ENCODE measurements at regions not wholly inside any gene's neighbourhood (a gene's known extent, or its start where the extent isn't known, plus 50 kb on each side); places are given as distances from the start of the nearest gene placed in this dataset.
"Not testable (repeated sequence)": the region's sequence is repeated elsewhere in the genome, so short reads cannot be mapped to it uniquely, and the experiment has no call there.

DNA sequence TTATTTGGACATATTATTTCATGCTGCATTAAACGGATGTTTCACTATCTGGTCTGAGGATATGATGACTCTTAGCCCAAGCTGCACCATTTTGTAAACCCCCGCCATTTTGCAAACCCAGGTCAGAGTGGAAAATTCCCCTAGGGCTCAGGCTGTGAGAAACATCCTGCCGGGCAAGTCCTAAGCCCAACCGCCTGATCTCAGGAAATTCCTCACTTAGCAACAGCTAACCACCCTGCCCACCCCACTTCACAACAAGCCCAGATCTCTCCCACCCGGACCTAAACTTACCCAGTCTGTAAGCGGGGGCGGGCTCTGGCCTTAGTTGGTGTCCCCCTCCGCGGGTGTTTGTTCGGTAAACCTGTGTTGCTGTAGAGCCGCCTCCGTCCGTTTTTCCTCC lies 2747.1 kb downstream of the PCDH7 start:
- H3K4me1 ChIP-seq (ENCODE audit: insufficient read depth, low read length): no peaks in the 10 kb centered on the region
- H3K36me3 ChIP-seq (ENCODE audit: insufficient read depth, low read length): no peaks in the 10 kb centered on the region
- H3K9ac ChIP-seq (ENCODE audit: low read depth, low read length): no peak overlapping the region
- no peaks in the 10 kb centered on the region for H3K9me3 ChIP-seq (ENCODE audit: control insufficient read depth, insufficient read depth, low read length)

DNA sequence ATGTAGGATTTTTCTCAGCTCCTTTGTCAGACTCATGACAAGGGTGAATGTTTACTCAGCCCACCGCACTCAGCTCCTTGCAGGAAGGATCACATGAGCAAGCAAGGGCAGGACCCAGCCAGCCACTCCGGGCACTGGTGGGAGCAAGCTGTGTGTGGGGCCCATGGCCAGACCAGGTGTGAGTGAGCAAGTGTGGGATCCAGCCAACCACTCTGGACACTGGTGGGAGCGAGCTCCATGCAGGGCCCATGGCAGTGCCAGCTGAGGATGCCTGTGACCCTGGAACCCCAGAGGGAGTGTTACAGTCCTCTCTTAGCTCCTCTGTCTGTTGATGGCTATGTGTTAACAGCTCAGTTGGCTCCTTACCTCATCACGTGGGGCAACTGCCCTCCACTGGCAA lies 2750.6 kb downstream of the PCDH7 start:
- Histone ChIP-seq H3K9ac (ENCODE audit: low read depth, low read length) (no peak overlapping the region), H3K36me3 (ENCODE audit: insufficient read depth, low read length) (no peaks in the 10 kb centered on the region), H3K4me1 (ENCODE audit: insufficient read depth, low read length) (no peaks in the 10 kb centered on the region), H3K9me3 (ENCODE audit: control insufficient read depth, insufficient read depth, low read length) (no peaks in the 10 kb centered on the region)

DNA sequence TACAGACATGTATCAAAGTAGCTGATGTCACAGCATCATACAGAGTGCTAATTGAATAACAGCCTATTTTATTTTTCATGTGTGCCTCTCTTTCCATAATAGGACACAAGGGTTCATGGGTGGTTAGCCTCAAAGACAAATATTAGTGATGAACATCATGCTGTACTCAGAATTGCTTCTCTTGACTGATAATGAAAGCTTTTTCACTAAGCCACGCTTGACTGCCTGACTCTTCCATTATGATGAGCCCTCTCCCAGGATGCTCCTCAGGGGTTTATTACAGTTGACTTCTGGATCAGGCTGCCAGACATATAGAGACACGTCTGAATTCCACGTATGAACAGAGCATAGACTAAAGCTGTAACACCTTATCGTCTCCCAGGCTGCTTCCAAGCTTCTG lies 2757.5 kb downstream of the PCDH7 start:
- H3K9me3 ChIP-seq (ENCODE audit: control insufficient read depth, insufficient read depth, low read length): no peaks in the 10 kb centered on the region
- H3K9ac ChIP-seq (ENCODE audit: low read depth, low read length): no peak overlapping the region
- no peaks in the 10 kb centered on the region for H3K4me1 ChIP-seq (ENCODE audit: insufficient read depth, low read length)
- no peaks in the 10 kb centered on the region for H3K36me3 ChIP-seq (ENCODE audit: insufficient read depth, low read length)

DNA sequence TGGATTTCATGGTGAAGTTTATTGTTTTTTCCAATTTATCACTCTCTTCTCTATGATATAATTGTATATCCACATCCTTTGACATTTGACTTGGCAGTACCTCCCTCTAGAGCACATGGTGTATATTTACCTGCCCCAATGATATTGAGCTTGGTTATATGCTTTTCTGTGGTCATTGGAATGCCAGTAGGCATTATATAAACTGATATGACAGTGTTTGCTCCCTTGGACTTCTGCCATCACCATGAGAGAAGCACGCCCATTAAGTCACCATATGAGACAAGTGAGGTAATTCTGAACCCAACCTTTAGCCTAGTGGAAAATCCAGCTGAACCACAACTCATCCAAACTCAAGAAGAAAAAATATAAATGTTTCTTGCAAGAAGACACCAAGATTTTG lies 2761.5 kb downstream of the ARAP2 start:
- H3K36me3 ChIP-seq (ENCODE audit: insufficient read depth, low read length): no peaks in the 10 kb centered on the region
- H3K9me3 ChIP-seq (ENCODE audit: control insufficient read depth, insufficient read depth, low read length): no peaks in the 10 kb centered on the region
- no peak overlapping the region for H3K9ac ChIP-seq (ENCODE audit: low read depth, low read length)
- H3K4me1 ChIP-seq (ENCODE audit: insufficient read depth, low read length): no peaks in the 10 kb centered on the region

DNA sequence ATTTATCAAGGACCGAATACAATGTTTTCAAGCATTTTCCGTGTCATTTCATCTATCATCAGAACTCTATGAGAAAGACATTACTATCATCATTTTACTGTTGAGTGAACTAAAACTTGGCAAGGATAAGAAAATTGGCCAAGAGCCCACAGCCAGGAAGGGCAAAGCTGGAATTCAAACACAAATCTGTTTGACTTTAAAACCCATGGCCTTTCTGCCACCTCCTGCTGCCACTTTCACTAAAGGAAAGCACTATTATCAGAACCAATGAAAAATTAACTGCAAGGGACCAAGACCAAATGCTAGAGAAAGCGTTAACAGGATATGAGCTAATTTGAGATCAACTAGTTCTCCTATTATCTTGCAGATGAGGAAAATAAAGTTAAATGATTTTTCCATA lies 2759.2 kb downstream of the ARAP2 start:
- Histone ChIP-seq H3K9ac (ENCODE audit: low read depth, low read length) (no peak overlapping the region), H3K36me3 (ENCODE audit: insufficient read depth, low read length) (no peaks in the 10 kb centered on the region), H3K9me3 (ENCODE audit: control insufficient read depth, insufficient read depth, low read length) (no peaks in the 10 kb centered on the region), H3K4me1 (ENCODE audit: insufficient read depth, low read length) (no peaks in the 10 kb centered on the region)

DNA sequence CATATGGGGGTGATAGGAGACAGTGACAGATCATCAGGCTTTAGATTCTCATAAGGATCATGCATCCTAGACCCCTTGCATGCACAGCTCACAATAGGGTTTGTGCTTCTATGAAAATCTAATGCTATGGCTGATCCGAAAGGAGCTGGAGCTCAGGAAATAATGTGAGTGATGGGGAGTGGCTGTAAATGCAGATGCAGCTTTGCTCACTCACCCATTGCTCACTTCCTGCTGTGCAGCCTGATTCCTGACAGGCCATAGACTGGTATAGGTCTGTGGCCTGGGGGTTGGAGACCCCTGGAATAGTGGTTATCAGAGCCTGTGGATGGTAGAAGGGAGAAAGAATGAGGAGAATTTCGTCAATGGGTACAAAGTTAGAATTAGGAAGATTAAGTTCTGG lies 2751.1 kb downstream of the ARAP2 start:
- Histone ChIP-seq H3K4me1 (ENCODE audit: insufficient read depth, low read length) (no peaks in the 10 kb centered on the region), H3K9ac (ENCODE audit: low read depth, low read length) (no peak overlapping the region), H3K36me3 (ENCODE audit: insufficient read depth, low read length) (no peaks in the 10 kb centered on the region), H3K9me3 (ENCODE audit: control insufficient read depth, insufficient read depth, low read length) (no peaks in the 10 kb centered on the region; the same call in 1 of the 2 replicates)

DNA sequence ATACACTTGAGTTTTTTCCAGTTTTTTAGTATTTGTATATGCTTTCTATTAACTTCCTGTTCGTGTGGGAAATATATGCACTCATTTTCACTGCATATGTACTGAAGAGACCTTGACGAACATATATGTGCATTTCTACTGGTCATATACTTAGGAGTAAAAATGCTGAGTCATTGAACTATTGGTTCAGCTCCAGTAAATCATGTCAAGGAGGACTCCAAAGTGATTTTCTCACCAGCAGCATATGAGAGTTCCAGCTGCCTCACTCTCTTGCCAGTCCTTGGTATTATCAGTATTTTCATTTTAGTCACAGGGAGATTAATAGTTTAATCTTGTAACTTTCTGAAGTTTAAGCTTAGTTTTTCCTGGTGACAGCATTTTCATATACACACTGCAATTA lies 2750.2 kb downstream of the ARAP2 start:
- Histone ChIP-seq H3K4me1 (ENCODE audit: insufficient read depth, low read length) (no peaks in the 10 kb centered on the region), H3K9ac (ENCODE audit: low read depth, low read length) (no peak overlapping the region), H3K36me3 (ENCODE audit: insufficient read depth, low read length) (no peaks in the 10 kb centered on the region), H3K9me3 (ENCODE audit: control insufficient read depth, insufficient read depth, low read length) (no peaks in the 10 kb centered on the region; the same call in 1 of the 2 replicates)

DNA sequence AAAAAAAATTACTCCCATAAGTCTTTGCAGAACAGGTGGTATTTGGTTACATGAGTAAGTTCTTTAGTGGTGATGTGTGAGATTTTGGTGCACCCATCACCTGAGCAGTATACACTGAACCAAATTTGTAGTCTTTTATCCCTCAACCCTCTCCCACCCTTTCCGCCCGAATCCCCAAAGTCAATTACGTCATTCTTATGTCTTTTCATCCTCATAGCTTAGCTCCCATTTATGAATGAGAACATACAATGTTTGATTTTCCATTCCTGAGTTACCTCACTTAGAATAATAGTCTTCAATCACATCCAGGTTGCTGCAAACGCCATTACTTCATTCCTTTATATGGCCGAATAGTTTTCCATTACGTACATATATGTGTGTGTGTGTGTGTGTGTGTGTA lies 2742.7 kb downstream of the ARAP2 start:
- not testable (repeated sequence) for H3K4me1 ChIP-seq (ENCODE audit: insufficient read depth, low read length); H3K36me3 ChIP-seq (ENCODE audit: insufficient read depth, low read length); H3K9me3 ChIP-seq (ENCODE audit: control insufficient read depth, insufficient read depth, low read length); H3K9ac ChIP-seq (ENCODE audit: low read depth, low read length)

DNA sequence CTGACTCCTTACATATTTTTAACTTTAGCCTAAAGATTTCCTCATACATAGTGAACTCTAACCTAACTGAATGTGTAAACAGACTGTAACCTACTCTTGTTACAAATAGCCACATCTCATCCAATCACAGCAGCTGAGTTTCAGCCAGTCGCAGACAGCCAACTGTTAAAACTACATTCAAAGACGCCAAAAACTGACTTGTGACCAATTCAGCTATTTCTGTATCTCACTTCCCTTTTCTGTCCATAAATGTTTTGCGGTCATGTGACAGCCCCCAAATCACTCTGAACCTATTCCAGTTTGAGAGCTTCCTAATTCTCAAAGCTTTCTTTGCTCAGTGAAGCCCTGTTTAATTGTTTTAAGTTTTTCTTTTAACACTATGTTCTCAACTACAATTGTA lies 2731.9 kb downstream of the ARAP2 start:
- no peaks in the 10 kb centered on the region for H3K36me3 ChIP-seq (ENCODE audit: insufficient read depth, low read length)
- peaks cover 4% of the 10 kb centered on the region; the same call in 1 of the 2 replicates for H3K9me3 ChIP-seq (ENCODE audit: control insufficient read depth, insufficient read depth, low read length)
- H3K4me1 ChIP-seq (ENCODE audit: insufficient read depth, low read length): no peaks in the 10 kb centered on the region
- H3K9ac ChIP-seq (ENCODE audit: low read depth, low read length): no peak overlapping the region

DNA sequence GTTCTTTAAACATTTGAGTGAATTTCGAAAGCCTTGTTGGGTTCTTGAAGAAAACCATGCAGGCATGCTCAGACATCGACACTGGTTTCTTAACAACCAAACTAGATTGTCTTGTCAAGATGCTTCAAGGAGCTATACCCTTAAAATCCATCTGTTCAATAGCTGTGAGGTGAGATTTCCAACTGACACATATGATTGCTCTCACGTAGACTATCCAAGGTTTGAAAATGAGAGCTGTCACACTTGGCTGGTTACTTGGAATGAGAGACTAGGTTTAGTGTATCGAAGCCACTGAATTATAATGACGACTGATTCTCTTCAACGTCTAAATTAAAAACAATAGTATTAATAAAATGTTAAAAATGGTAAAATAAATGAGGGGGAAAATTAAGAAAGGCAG lies 2725.5 kb downstream of the ARAP2 start:
- Histone ChIP-seq H3K9me3 (ENCODE audit: control insufficient read depth, insufficient read depth, low read length) (no peaks in the 10 kb centered on the region), H3K36me3 (ENCODE audit: insufficient read depth, low read length) (no peaks in the 10 kb centered on the region)

DNA sequence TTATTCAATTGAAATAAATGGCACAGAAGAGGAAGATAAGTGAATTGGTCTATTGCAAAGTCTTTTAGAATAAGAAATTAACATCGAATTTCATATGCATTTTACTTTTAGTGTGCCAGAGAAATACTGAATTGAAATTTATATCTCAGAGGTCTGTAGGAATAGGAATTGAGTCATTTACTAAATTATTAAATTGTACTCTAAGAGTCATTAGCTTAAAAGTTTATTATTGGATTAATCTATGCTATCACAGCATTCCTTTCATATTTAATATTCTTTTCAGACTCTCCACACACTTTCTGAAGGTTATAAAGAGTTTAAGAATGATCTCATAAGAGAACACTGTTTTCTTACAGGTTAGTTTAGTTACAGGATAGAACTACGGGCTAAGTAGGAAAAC lies 2711.5 kb downstream of the ARAP2 start:
- H3K36me3 ChIP-seq (ENCODE audit: insufficient read depth, low read length): no peaks in the 10 kb centered on the region
- H3K4me1 ChIP-seq (ENCODE audit: insufficient read depth, low read length): no peaks in the 10 kb centered on the region
- no peaks in the 10 kb centered on the region for H3K9me3 ChIP-seq (ENCODE audit: control insufficient read depth, insufficient read depth, low read length)
- no peak overlapping the region for H3K9ac ChIP-seq (ENCODE audit: low read depth, low read length)

More for the DNA sequence above, 2725.5 kb downstream of the ARAP2 start:
- H3K9ac ChIP-seq (ENCODE audit: low read depth, low read length): no peak overlapping the region
- H3K4me1 ChIP-seq (ENCODE audit: insufficient read depth, low read length): no peaks in the 10 kb centered on the region

DNA sequence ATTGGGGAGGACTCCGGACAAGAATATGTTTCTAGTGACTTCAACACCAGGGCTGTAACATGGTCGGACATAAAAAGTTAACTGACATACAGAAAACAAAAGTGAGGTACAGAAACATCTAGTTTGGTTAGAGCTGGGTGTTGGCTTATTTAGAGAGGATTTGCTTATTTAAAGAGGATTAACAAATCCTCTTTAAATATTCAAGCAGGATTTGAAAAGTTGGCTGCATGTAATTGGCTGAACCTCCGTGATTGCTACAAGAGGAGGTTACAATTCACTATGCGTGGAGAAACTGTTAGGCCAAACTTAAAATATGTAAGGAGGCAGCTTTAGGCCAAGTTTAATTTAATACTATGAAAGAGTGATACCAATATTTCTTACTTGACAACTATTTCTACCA lies 2707.4 kb downstream of the ARAP2 start:
- no peak overlapping the region for H3K9ac ChIP-seq (ENCODE audit: low read depth, low read length)
- H3K9me3 ChIP-seq (ENCODE audit: control insufficient read depth, insufficient read depth, low read length): no peaks in the 10 kb centered on the region
- H3K4me1 ChIP-seq (ENCODE audit: insufficient read depth, low read length): no peaks in the 10 kb centered on the region
- H3K36me3 ChIP-seq (ENCODE audit: insufficient read depth, low read length): no peaks in the 10 kb centered on the region

DNA sequence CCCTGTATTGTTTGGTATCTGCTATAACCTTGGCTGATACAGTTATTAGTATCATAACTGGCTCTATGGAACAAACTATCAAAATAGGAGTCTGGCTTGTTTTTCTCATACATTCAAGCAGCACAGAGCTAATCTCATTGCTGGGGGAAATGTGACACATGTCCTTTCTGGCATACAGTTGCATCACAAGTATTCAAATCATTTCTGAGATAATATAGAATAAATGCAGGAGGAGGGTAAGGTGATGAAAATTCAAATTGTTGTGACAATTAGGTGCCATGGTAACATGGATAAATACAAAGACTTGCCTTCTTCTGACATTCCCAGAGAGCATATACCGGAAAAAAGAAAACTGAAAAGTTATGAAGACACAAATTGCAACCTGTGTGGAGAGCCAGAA lies 2706.8 kb downstream of the ARAP2 start:
- no peak overlapping the region for H3K9ac ChIP-seq (ENCODE audit: low read depth, low read length)
- no peaks in the 10 kb centered on the region for H3K9me3 ChIP-seq (ENCODE audit: control insufficient read depth, insufficient read depth, low read length)
- H3K4me1 ChIP-seq (ENCODE audit: insufficient read depth, low read length): no peaks in the 10 kb centered on the region
- H3K36me3 ChIP-seq (ENCODE audit: insufficient read depth, low read length): no peaks in the 10 kb centered on the region

DNA sequence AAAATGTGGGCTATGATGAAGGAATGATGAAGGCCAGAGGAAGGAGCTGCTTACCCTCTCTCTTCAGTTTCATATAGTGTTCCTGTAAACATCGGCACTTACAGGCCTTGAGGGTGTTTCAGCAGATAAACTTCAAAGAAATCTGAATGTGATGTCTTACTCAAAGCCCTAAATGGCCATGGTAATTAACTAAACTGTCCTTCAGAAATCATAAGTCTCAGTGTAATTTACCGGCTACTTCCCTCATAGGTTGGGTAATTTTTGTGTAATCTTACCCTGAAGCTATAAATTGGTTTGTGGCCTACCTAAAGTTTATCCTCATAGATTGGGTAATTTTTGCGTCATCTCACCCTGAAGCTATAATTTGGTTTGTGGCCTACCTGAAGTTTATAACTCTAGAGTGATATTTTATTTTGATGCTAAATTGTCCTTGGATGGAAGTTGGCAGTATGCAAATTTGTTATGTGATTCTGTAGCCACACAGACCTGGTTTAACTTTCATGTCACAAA lies 2700.3 kb downstream of the ARAP2 start:
- Histone ChIP-seq H3K36me3 (ENCODE audit: insufficient read depth, low read length) (no peaks in the 10 kb centered on the region), H3K9ac (ENCODE audit: low read depth, low read length) (no peak overlapping the region)

DNA sequence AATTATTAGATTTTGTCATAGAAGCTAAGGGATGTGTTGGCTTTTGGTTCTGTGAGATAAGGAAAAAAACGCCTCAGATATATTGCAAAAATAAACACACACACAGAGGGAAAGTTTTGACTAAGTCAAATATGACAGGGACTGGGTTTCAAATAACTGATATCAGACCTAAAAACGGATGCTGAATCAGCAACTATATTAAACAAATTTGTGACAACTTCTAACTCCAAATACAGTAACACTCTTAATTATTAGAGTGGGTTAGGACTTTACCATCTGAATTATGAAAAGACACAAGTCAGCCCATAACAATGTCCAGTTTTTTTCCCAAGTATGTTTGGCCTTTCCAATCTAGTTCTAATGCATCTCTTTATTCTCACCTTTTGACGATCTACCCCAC lies 2693.1 kb downstream of the ARAP2 start:
- Histone ChIP-seq H3K9me3 (ENCODE audit: control insufficient read depth, insufficient read depth, low read length) (no peaks in the 10 kb centered on the region), H3K36me3 (ENCODE audit: insufficient read depth, low read length) (no peaks in the 10 kb centered on the region), H3K4me1 (ENCODE audit: insufficient read depth, low read length) (no peaks in the 10 kb centered on the region), H3K9ac (ENCODE audit: low read depth, low read length) (no peak overlapping the region)

More for the DNA sequence above, 2700.3 kb downstream of the ARAP2 start:
- H3K4me1 ChIP-seq (ENCODE audit: insufficient read depth, low read length): no peaks in the 10 kb centered on the region
- H3K9me3 ChIP-seq (ENCODE audit: control insufficient read depth, insufficient read depth, low read length): no peaks in the 10 kb centered on the region; the same call in 1 of the 2 replicates

DNA sequence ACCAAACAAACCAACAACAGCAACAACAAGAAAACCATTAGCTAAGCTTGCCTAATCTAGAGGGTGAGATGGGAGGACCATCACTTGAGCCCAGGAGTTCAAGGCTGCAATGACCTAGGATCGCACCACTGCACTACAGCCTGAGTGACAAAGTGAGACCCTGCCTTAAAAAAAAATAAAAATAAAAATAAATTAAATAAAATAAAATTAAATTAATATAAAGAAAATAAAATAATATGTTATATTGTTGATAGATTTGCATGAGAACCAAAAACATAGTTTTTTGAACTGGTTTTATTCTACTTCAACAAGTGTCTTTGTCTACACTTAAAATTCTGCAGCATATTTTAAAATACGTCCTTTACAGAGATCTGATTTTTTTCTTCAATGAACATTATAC lies 2683.1 kb downstream of the ARAP2 start:
- Histone ChIP-seq H3K9me3 (ENCODE audit: control insufficient read depth, insufficient read depth, low read length) (no peaks in the 10 kb centered on the region), H3K4me1 (ENCODE audit: insufficient read depth, low read length) (no peaks in the 10 kb centered on the region), H3K9ac (ENCODE audit: low read depth, low read length) (no peak overlapping the region), H3K36me3 (ENCODE audit: insufficient read depth, low read length) (no peaks in the 10 kb centered on the region)

Measured in ES-I3 (cell line).